Keratinocyte (primary cell): ENCODE measurements at regions not wholly inside any gene's neighbourhood (a gene's known extent, or its start where the extent isn't known, plus 50 kb on each side); places are given as distances from the start of the nearest gene placed in this dataset.

Experiments used
- DNase-seq: peaks from one replicate; pipeline ENCODE4 v3.0.0-alpha.2; 2011; ENCODE audit warnings: low read depth, missing footprints, low spot score
- FAIRE-seq: peaks from 2 replicates; lab custom pipeline; 2011; peaks lifted over from hg19 to GRCh38; lab: Jason Lieb, UNC
- H2AFZ ChIP-seq: 2 replicates; pipeline ENCODE4 v1.6.0; 2012; ENCODE audit warnings: low read length, control low read depth, inconsistent platforms; ENCODE audit not compliant: control insufficient read depth
- H3K27ac ChIP-seq: 2 replicates; pipeline ENCODE4 v1.5.1; 2011; ENCODE audit warnings: low read length; ENCODE audit not compliant: control insufficient read depth, insufficient read depth
- H3K27me3 ChIP-seq: 3 replicates; pipeline ENCODE4 v1.6.0; 2011; ENCODE audit warnings: low read length; ENCODE audit not compliant: control insufficient read depth, insufficient read depth; ENCODE audit errors: extremely low read depth
- H3K36me3 ChIP-seq, 2 experiments: 2 replicates in 1 of 2; 3 replicates in 1 of 2; pipeline ENCODE4 v1.5.1; 2011; ENCODE audit warnings: low read length in 2 of 2, mild to moderate bottlenecking in 1 of 2; ENCODE audit not compliant: control insufficient read depth in 2 of 2, insufficient read depth in 2 of 2; ENCODE audit errors: extremely low read depth in 1 of 2
- H3K4me1 ChIP-seq: 3 replicates; pipeline ENCODE4 v1.5.1; 2011; ENCODE audit warnings: low read length; ENCODE audit not compliant: control insufficient read depth, insufficient read depth; ENCODE audit errors: extremely low read depth
- H3K4me2 ChIP-seq: 3 replicates; pipeline ENCODE4 v1.6.0; 2011; ENCODE audit warnings: low read depth, low read length; ENCODE audit not compliant: control insufficient read depth, insufficient read depth; ENCODE audit errors: extremely low read depth
- H3K4me3 ChIP-seq, 3 experiments: fragments of 200-600 bp in 1 of 3; sonication (generic) in 1 of 3; 2 replicates in 2 of 3; 3 replicates in 1 of 3; pipeline ENCODE4 v1.5.1; 2011 to 2016; ENCODE audit warnings: low read length in 3 of 3, mild to moderate bottlenecking in 3 of 3, control low read depth in 2 of 3, inconsistent platforms in 1 of 3, low read depth in 1 of 3, mixed read lengths in 1 of 3, mixed run types in 1 of 3, moderate library complexity in 1 of 3; ENCODE audit not compliant: control insufficient read depth in 2 of 3, insufficient read depth in 2 of 3; ENCODE audit errors: extremely low read depth in 1 of 3
- H3K79me2 ChIP-seq: 2 replicates; pipeline ENCODE4 v1.6.0; 2012; ENCODE audit warnings: low read length; ENCODE audit not compliant: control insufficient read depth, insufficient read depth
- H3K9ac ChIP-seq: 3 replicates; pipeline ENCODE4 v1.6.0; 2011; ENCODE audit warnings: low read length; ENCODE audit not compliant: control insufficient read depth, insufficient read depth; ENCODE audit errors: extremely low read depth
- H3K9me1 ChIP-seq: 3 replicates; pipeline ENCODE4 v1.6.0; 2011; ENCODE audit warnings: low read length; ENCODE audit not compliant: control insufficient read depth, insufficient read depth; ENCODE audit errors: extremely low read depth
- H3K9me3 ChIP-seq: 2 replicates; pipeline ENCODE4 v1.5.1; 2012; ENCODE audit warnings: low read depth, low read length; ENCODE audit not compliant: control insufficient read depth
- H4K20me1 ChIP-seq: 3 replicates; pipeline ENCODE4 v1.6.0; 2011; ENCODE audit warnings: low read length; ENCODE audit not compliant: control insufficient read depth, insufficient read depth; ENCODE audit errors: extremely low read depth
- EZH2 ChIP-seq: IDR thresholded peaks from one replicate; pipeline ENCODE4 v1.6.1; 2012; ENCODE audit warnings: inconsistent platforms, mild to moderate bottlenecking, low read length, moderate library complexity
- dilution Hi-C: fragments of 300-500 bp; cut with MboI; formaldehyde crosslinking; loops from one replicate; pipeline ENCODE4 v1.7.0; 2020; ENCODE audit warnings: low sequenced_read_pairs; ENCODE audit not compliant: extremely low pct_ligation_motif_present
- TF ChIP-seq, protein P1 (sequence below), 3 experiments: IDR thresholded peaks in 1 of 3; conservative IDR thresholded peaks in 1 of 3; optimal IDR thresholded peaks in 1 of 3; 2 replicates in 2 of 3; 3 replicates in 1 of 3; pipeline versions ENCODE3 to v1.5.1; 2011; ENCODE audit warnings: low read length in 3 of 3, mild to moderate bottlenecking in 3 of 3, moderate library complexity in 2 of 3, control low read depth in 1 of 3, inconsistent platforms in 1 of 3; ENCODE audit not compliant: insufficient read depth in 2 of 3; ENCODE audit errors: extremely low read depth in 1 of 3

DNA sequence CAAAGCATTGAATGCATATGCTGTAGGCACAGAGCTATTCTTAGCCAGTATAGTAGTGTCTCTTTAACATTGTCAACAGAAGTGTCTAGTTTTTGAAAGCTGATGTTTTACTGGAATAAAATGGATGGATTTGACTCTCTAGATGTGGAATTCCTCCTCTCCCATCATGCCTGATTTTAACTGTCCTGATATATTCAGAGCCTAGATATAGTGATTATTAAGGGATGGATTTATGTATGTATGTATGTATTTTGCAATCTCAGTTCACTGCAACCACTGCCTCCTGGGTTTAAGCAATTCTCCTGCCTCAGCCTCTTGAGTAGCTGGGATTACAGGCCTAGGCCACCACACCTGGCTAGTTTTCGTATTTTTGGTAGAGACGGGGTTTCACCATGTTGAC lies 144.8 kb upstream of the NAV3 start:
- Histone ChIP-seq H3K36me3 (no peaks in the 10 kb centered on the region), H3K9ac (no peak overlapping the region), H3K9me1 (no peaks in the 10 kb centered on the region), H4K20me1 (no peaks in the 10 kb centered on the region), H3K27ac (no peak overlapping the region), H3K79me2 (no peaks in the 10 kb centered on the region), H2AFZ (no peak overlapping the region), H3K4me2 (no peak overlapping the region), H3K9me3 (no peaks in the 10 kb centered on the region), H3K4me3 (no peak overlapping the region), H3K27me3 (no peaks in the 10 kb centered on the region), H3K4me1 (peaks cover 2% of the 10 kb centered on the region)
- DNase-seq (no peak), FAIRE-seq (no peak)
- dilution Hi-C loops: no loop called here
- TF ChIP-seq EZH2: no peak
- TF ChIP-seq, protein P1, sequence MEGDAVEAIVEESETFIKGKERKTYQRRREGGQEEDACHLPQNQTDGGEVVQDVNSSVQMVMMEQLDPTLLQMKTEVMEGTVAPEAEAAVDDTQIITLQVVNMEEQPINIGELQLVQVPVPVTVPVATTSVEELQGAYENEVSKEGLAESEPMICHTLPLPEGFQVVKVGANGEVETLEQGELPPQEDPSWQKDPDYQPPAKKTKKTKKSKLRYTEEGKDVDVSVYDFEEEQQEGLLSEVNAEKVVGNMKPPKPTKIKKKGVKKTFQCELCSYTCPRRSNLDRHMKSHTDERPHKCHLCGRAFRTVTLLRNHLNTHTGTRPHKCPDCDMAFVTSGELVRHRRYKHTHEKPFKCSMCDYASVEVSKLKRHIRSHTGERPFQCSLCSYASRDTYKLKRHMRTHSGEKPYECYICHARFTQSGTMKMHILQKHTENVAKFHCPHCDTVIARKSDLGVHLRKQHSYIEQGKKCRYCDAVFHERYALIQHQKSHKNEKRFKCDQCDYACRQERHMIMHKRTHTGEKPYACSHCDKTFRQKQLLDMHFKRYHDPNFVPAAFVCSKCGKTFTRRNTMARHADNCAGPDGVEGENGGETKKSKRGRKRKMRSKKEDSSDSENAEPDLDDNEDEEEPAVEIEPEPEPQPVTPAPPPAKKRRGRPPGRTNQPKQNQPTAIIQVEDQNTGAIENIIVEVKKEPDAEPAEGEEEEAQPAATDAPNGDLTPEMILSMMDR (optimal IDR thresholded peaks at IDR 0.05 in 1 of 3, IDR thresholded peaks at IDR 0.05 in 1 of 3, conservative IDR thresholded peaks at IDR 0.05 in 1 of 3; ENCODE audit: extremely low read depth in 1 of 3, insufficient read depth in 2 of 3, low read length in 3 of 3): no peak

DNA sequence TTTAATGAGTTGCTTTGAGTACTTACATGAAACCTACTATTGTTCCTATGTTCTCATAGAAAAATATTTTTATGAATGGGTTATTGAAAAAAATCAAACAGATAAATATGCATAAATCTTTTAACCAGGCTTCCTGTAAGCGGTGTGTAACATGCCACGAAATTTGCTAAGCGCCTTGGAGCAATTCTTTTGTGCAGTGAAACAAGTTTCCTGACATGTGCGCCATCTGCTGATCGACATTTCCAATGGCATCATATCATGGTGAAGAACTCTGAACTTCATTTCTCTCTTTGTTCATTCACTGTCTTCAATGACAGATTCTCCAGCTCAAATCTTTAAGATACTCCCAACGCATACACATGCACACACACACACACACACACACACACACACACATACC lies 145.6 kb upstream of the NAV3 start:
- Histone ChIP-seq H3K9me3 (no peaks in the 10 kb centered on the region), H3K36me3 (no peaks in the 10 kb centered on the region), H3K27ac (no peak overlapping the region), H3K79me2 (no peaks in the 10 kb centered on the region), H3K4me1 (peaks cover 2% of the 10 kb centered on the region), H3K9me1 (no peaks in the 10 kb centered on the region), H3K27me3 (no peaks in the 10 kb centered on the region), H3K9ac (no peak overlapping the region), H3K4me2 (peak overlapping the region; percentile 26), H3K4me3 (no peak overlapping the region), H2AFZ (peak overlapping the region; percentile 63), H4K20me1 (no peaks in the 10 kb centered on the region)
- FAIRE-seq: peak; percentile 95
- DNase-seq: peak; percentile 5
- dilution Hi-C loops: no loop called here
- TF ChIP-seq EZH2: no peak
- TF ChIP-seq, protein P1 (optimal IDR thresholded peaks at IDR 0.05 in 1 of 3, IDR thresholded peaks at IDR 0.05 in 1 of 3, conservative IDR thresholded peaks at IDR 0.05 in 1 of 3; ENCODE audit: extremely low read depth in 1 of 3, insufficient read depth in 2 of 3, low read length in 3 of 3): peak; percentile 61 to 78 (median 67)
